NCI-H2029 treated with DMSO at 0.1 percent for 48 hours (cell line): ENCODE measurements at regions not wholly inside any gene's neighbourhood (a gene's known extent, or its start where the extent isn't known, plus 50 kb on each side); places are given as distances from the start of the nearest gene placed in this dataset.

Experiments
- DNase-seq: peaks from one replicate; lab custom pipeline; 2025; lab: John Stamatoyannopoulos, UW

DNA sequence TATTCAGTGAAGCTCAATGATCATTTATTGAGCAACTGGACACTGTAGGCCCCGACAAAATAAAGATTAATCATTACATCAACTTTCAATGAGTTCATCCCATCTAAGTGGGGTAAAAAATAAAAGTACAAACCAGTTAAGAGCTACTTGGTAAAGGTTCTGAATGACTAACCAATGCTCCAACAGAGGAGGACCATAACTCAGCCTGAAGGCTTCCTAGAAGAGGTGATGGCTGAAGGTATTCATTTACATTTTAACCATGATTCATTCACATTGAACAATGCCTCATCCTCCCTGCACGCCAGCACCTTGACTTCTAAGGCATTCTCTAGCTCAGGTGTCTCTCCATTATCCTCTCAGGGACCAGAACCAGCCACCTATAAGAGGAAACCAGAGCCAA lies 201.4 kb downstream of the ZNF462 start:
- DNase-seq = no peak

DNA sequence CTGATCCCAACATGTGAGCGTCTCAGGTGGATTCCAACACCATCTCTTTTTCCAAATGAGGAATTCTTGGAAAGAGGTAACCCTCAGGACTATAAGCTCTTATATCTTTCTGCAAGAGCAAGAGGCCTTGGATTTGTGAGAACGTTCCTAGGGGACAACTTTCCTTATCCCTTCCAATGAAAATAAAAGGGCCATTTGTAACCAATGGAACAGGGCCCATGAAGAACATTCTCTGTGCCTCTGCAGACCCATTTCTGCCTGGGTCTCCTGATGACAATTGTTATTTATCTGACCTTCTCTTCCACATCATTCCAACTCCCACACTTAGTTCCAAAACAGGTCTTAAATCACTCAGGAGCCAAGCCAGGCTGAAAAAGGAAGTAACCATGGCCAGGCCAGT lies 202.6 kb downstream of the ZNF462 start:
- no peak for DNase-seq

DNA sequence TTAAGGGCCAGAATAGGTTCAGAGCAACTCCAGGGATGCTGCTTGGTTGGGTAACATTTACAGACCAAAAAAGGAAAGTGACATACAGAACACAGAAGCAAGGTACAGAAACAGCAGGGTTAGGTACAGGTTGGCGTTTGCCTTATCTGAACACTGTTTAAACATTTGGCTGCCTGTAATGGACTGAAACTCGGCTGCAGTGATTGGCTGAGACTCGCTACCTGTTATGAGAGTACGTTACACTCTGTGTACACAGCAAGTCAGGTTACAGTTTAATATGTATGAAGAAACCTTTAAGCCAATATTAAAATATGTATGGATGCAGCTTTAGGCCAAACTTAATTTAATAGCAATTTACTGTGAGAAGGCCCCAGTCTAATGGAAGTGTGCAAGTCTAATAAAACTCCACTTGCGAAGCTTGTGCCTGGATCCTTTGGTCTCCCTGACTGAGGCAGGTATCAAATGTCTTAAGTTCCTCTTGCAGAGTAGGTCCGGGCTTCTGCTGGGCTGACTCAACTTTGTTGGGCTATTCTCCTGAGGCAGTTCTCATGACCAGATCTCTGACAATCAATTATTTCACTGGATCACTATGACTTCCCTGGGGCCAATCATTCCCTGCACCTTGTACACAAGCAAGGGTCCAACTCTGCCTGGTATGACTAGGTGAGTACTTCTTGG lies 204.9 kb downstream of the ZNF462 start:
- DNase-seq = no peak

DNA sequence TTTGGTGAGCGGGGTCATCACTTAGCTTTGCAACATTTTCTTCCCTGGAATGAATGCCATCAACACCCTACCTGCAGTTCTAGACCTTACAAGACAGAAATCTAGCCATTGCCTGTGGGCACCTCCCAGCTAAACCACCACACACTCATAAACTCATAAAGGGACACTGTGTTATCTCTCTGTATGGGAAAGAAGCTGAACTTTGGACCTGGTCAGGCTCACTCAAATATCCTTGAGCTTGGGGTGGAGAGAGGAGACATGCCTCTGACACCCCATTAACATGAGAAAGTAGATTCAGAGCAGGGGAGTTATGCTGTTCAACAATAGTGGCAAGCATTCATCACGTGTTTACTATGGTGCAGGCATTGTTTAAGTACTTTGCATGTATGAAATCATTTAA lies 205.6 kb downstream of the ZNF462 start:
- DNase-seq = no peak

DNA sequence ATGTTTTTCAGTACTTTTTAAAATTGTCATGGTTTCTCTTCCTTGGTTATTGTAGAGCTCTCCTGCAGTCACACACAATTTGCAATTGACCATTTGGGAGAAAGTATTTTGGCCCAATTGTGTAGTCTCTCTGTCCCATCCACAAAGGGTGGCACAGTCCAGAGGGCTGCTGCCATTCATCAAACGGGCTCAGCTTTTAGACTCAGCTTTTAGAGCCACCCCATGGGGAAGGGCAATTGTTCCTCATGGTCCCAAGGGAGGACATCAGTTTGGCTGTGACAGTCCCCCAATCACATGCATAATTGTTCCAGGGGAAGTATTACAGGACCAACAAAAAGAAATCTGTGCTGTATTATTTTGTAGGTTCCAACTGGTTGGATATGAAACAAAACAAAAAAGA lies 207.6 kb downstream of the ZNF462 start:
- no peak for DNase-seq

DNA sequence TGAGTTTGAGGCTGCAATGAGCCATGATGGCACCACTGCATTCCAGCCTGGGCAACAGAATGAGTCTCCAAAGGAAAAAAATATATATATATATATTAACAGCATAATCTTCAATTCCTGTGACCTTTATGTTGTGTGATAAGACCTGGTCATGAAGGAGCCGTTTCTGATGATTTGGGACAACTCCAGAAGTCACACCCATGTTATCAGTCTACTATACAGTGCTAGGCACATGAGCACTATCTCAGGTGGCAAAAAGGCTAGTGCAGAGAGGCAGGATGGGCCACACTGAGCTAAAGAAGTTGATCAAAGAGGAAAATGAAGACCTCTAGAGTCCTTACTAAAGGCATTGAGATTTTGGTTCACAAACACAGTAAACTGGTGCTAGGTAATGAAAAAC lies 205.0 kb upstream of the RAD23B start:
- no peak for DNase-seq

DNA sequence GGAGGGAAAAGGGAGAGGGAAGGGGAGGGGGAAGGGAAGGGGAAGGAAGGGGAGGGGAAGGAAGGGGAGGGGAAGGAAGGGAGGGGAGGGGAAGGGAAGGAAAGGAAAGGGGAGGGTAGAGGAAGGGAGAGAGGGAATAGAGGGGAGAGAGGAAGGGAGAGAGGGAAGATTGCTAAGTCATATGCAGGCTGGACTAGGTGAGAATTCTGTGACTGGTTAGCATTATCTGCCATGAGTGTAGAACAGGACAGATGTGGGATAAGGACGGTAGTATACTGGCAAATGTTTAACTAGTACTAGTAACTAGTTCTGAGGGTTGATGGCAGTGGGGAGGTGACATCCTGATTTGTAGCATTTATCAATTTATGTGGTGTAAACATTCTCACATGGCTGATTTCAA lies 203.5 kb upstream of the RAD23B start:
- no peak for DNase-seq

DNA sequence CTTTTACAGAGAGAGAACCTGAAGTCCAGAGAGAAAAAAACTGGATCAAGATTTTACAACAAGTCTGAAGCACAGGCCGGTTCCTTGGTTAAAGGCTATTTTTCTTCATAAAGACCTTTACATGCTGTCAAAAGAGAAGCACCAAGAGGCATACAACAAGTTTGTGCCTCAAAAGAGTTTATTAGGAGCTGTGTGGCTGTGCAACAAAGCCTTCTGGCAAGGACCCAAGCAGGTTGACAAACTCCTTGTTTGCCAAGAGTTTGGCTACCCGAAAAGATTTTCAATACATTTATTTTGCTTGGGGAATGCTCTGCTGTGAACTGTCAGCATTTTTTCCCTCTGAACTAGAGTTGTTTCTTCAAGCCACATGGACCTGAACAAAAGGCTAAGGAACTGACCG lies 202.9 kb upstream of the RAD23B start:
- DNase-seq = no peak

DNA sequence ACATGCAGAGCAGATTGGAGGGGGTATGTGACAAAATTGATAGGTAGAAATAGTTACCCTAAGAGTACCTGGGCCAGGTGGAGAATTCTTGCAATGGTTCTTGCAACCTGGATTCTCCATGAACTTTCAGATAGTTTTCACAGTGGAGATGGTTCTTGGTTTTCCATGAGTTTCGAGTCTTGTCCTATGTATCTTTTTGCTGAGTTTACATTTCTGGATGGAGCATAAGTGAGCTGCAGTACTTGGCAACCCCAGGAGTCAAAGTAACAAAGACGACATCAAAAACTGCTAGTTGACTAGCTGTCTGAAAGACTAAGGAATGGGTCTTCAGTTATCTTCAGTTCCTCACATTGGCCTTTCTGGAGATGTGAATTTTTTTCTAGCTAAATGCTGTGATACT lies 196.6 kb upstream of the RAD23B start:
- no peak for DNase-seq

DNA sequence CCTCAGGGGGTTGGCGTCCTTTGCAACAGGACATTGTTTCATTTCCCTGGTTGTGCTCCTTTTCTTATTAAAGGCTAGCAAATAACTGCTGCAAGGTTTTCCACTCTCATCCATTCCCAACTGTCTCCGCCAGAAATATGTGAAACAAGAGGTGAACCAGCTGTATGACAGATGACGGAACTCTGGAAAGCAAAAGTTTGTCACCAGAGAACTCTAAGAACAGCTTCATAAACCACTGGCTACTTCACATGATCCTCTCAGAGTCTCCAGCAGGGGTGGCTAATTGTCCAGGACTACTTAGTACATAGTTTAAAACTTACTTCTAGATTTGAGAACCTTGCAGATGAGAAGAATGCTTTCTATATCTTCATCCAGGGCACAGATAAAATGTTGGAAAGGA lies 195.9 kb upstream of the RAD23B start:
- DNase-seq = no peak

DNA sequence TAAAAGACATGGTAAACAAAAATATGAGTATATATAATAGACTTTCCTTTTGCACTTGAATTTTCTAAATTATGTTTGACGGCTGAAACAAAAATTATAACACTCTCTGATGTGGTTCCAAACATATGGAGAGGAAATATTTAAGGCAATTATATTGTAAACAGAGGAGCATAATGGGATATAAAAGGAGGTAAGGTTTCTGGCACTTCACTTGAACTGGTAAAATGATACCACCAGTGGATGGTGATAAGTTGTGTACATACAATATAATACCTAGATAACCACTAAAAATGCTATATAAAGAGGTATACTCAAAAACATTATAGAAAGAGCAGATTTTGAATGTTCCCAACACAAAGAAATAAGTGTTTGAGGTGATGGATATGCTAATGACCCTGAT lies 192.9 kb upstream of the RAD23B start:
- DNase-seq = no peak

DNA sequence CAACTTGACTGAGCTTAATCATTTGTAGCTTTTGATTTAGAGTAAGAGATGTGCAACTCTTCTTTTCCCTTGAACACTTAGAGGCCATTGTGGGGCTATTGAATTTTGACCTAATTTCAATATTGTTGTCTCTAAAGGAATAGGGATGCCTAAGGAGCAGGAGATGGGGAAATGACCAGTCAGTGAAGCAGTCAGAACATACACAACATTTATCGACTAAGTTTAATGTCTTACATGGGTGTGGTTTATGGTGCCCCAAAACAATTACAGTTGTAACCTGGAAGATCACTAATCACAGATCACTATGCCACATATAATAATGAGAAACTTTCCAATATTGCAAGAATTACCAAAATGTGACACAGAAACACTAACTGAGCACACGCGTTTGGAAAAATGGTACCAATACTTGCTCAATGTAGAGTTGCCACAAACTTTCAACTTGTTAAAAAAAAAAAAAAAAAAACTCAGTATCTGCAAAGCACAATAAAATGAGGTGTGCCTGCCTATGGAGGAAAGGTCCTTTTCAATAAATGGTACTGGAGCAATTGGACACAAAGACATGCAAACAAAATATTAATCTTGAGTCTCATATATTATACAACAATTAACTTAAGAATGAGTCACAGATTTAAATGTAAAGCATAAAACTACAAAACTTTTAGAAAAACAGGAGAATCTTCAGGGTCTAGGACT lies 189.6 kb upstream of the RAD23B start:
- DNase-seq = no peak

DNA sequence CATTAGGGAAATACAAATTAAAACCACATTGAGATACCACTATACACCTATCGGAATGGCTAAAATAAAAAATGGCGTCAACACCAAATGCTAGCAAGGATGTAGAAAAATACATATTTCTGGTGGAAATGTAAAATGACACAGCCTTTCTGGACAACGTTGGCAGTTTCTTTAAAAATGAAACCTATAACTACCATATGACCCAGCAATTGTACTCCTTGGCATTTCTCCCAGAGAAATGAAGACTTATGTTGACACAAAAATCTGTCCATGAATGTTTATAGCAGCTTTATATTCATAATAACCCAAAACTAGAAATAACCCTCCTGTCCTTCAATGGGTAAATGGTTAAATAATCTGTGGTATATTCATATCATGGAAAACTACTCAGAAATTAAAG lies 188.7 kb upstream of the RAD23B start:
- no peak for DNase-seq

DNA sequence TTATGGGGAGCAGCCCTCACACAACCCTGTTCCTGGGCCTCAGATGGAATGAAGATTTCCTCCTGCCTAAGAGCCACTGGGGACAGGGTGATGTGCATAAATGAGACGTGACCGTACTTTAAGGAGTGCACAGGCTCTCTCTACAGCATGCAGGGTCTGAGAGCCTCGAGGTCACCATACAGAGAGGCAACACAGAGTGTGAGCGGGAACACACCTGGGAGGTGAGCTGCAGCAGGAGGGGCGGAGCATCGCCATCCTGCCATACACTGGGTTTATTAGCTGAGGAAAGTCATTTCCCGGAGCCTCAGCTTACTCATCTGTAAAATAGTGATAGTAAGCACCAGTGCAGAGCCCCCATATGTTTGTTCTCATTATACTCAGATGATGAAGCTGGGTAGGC lies 182.5 kb upstream of the RAD23B start:
- no peak for DNase-seq

DNA sequence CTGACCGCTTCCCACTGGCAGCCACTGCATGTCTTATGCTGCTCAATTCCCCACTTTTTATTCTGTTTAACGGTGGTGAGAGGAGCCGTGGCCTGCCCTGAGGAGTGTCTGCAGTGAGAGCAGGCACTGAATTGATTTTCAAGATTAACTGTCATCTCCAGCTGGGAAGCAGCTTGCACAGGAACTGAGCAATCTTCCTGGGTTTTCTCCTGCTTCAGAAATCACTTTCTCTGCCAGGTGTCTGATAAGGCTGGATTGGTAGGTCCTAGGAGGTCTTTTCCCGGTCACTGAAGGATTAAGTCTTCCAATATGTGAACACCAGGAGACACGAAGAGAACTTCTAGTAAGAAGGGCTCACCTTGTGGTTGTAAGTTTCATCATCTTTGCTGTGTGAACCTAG lies 181.1 kb upstream of the RAD23B start:
- DNase-seq = no peak

DNA sequence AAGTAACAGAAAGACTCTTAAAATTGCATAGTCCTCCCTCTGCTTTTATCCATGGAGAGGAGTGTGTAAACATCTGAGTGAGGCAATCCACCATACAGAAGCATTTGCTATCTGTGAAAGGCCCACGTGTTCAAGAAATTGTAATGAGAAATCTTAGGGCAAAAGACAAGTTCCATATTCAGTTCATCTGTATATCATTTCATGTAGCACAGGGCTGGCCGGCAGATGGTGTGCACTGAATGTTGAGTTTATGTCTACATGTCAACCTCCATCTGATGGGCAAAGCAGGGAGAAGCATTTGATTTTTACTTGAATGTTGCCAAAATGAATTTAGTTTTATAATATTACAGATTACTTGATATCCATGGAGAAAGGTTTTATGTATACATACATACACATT lies 179.5 kb upstream of the RAD23B start:
- no peak for DNase-seq

DNA sequence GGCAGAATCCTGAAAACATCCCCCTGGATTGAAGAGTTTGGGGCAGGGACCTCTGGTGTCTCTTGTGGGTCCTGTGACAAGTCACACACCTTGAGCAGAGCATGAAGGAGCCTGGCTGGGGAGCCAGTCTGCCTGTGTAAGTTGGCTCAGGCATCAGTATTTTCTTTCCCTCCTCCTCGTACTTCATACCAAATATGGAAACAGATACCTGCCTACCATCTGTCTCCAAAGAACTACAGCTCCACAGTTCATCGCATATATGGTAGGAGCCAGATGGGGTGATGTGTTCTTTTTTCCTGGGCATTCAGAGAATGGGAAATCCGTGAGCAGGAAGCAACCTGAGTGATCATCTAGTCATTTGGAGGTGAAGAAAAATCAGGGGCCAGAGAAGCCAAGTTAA lies 177.3 kb upstream of the RAD23B start:
- DNase-seq = no peak

DNA sequence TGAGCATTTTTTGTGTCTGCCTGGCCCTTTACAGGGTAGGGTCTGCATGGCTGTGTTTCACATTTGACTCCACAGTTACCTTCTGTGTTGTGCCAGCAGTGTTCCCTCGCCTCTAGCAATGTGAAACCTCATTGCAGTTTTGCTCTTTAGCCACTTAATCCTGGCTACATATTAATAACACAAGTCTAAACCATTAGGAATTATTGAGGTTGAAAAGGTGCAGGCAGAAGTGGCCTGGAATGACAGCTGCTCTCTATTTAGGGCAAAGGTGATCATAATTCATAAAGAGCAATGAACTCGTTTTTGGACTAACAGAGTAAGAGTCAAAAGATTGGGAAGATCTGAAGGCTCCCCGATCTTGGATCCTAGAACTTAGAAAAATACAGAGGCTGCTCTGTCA lies 176.7 kb upstream of the RAD23B start:
- DNase-seq = no peak

DNA sequence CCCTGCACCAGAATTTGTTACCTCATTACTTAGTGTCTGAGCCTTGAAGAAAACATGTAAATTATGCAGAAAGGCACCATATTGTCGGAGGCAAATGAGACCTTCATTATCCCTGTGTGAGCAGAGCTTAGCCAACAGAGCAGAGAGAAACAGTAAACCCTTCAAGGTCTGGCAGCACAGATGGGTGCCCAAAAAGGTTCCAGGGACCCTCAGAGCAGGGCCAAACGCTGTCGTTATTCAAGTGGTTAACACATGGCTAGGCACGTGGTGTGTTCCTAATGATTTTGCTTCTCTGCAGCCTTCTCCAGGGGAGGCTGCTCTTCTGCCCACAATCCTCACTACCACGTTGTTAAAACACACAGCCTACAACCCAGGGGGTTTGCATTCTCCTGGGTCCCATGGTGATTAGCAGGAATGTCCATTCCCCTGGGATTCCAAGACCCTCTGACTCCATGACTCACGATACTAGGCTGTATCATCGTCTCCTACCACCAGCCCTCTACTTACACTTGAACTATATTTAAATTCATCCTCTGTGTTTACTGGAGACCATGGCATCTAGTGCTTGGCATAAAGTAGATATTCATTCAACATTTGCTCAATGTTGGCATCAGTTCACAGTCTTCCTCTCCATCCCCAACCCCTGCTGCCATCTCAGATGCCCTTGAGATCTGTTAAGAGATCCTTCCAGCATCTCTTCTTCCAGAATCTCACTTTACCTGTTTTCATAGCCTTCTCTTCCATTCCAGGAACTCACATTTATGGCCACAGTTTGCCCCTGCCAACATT lies 174.5 kb upstream of the RAD23B start:
- DNase-seq = no peak

DNA sequence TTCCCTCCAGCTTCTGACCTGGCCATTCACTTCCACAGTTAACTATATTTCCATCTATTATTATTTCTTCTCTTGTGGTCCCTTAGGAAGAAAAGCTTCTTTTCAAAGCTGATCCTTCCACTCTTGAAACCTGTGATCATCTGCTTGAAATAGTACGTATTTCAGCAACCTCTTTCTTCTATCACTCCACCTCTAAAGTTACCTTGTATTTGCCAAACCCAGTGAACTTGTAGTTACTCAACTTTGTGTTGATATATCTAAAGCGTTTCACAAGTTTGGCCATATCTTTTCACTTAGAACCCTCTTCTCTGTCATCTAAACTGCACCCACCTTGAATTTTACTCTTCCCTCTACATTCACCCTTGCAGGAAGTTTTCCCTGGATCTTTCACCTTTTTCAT lies 173.8 kb upstream of the RAD23B start:
- no peak for DNase-seq

DNA sequence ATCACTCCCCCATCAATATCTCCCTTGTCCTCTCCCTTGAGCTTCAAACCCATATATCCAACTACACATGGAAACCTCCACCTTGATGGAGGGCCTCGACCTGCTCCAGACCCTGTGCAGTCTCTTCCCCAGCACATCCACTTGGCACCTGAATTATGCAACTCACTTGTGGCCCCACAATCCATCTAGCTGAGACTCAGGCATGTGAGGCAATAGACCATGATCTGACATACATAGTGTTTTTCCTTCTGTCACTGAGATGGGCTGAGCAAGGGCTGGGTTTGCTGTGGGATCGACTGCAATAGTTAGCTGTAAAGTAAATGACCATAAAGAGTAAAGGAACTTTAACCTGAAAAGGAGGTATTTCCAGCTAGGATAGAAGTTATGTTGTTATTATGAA lies 172.9 kb upstream of the RAD23B start:
- DNase-seq = no peak

DNA sequence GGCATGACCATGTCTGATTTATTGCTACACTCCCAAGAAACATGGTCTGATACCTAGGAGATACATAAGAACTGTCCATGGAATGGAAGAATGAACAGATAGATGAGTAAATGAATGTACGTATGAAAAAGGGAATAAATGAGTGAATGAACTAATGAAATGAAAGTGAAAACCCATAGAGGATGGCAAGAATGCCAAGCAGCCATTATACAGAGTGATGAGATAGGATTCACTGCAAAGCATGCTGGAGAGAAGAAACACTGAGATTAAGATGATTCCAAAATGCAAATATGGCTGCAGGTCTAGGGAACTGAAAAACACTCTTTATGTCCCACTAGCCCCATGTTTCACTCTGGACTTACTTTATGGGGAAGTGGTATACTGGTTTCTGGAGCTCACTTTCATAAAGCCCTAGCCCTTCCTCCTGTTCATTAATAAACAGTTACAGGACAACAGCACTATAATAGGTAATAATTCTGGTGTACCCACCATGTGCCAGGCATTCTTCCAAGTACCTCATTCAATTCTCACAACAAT lies 170.3 kb upstream of the RAD23B start:
- DNase-seq = no peak
